ENCODE measurements at regions not wholly inside any gene's neighbourhood (a gene's known extent, or its start where the extent isn't known, plus 50 kb on each side); places are given as distances from the start of the nearest gene placed in this dataset.

- Histone ChIP-seq H3K27ac (ENCODE audit: extremely low read depth, low read depth, low read length) (no peak overlapping the region), H3K9me3 (ENCODE audit: control insufficient read depth, insufficient read depth, low read depth, low read length) (no peaks in the 10 kb centered on the region), H3K4me1 (ENCODE audit: control insufficient read depth, insufficient read depth, low read length) (peaks cover 16% of the 10 kb centered on the region), H3K36me3 (ENCODE audit: control insufficient read depth in 2 of 2, insufficient read depth in 1 of 2, low read length in 2 of 2) (no peaks in the 10 kb centered on the region), H3K4me3 (ENCODE audit: low read depth, low read length) (no peak overlapping the region)
- ChIA-PET POLR2A (no interaction called here), CTCF (interaction anchor here (1.0 kb wide), 1 partner anchor 319 kb away, joined by 4 read pairs; no protein-coding TSS in a partner anchor)
- TF ChIP-seq WT1 (tag by site-specific recombination; IDR thresholded peaks at IDR 0.05) (no peak), ZNF140 (tag by site-specific recombination; IDR thresholded peaks at IDR 0.05) (no peak), ZNF558 (tag by site-specific recombination; IDR thresholded peaks at IDR 0.05) (no peak), RBAK (tag by site-specific recombination; IDR thresholded peaks at IDR 0.05) (no peak), ZNF266 (tag by site-specific recombination; IDR thresholded peaks at IDR 0.05; ENCODE audit: low read depth) (no peak)
Observed at GRCh38 chr12:42962384-42962783, 372.8 kb upstream of the PRICKLE1 start.

GRCh38 chr12:42961395-42961794, 371.8 kb upstream of the PRICKLE1 start:
- Histone ChIP-seq H3K27ac (ENCODE audit: extremely low read depth, low read depth, low read length) (no peak overlapping the region), H3K9me3 (ENCODE audit: control insufficient read depth, insufficient read depth, low read depth, low read length) (no peaks in the 10 kb centered on the region), H3K36me3 (ENCODE audit: control insufficient read depth in 2 of 2, insufficient read depth in 1 of 2, low read length in 2 of 2) (no peaks in the 10 kb centered on the region), H3K4me1 (ENCODE audit: control insufficient read depth, insufficient read depth, low read length) (peaks cover 16% of the 10 kb centered on the region), H3K4me3 (ENCODE audit: low read depth, low read length) (no peak overlapping the region)
- ChIA-PET POLR2A (interaction anchor here (0.6 to 1.3 kb wide), 4 partner anchors 25 to 1915 kb away, joined by 3 read pairs; partner anchors contain the start of genes NELL2 and PRICKLE1), CTCF (interaction anchor here (0.6 to 1.0 kb wide), 3 partner anchors 320 to 479 kb away, joined by 3 to 4 read pairs (median 4); no protein-coding TSS in a partner anchor)
- TF ChIP-seq ZBTB48 (tag by site-specific recombination; IDR thresholded peaks at IDR 0.05) (no peak), PRDM10 (tag by site-specific recombination; IDR thresholded peaks at IDR 0.05) (no peak), ZNF658 (tag by site-specific recombination; IDR thresholded peaks at IDR 0.05) (no peak), ZNF404 (tag by site-specific recombination; IDR thresholded peaks at IDR 0.05) (no peak), ZNF423 (tag by site-specific recombination; IDR thresholded peaks at IDR 0.05) (no peak), ZNF544 (tag by site-specific recombination; IDR thresholded peaks at IDR 0.05) (no peak), KLF17 (tag by site-specific recombination; IDR thresholded peaks at IDR 0.05) (no peak), ZNF394 (tag by site-specific recombination; IDR thresholded peaks at IDR 0.05; ENCODE audit: borderline replicate concordance) (no peak), ZNF510 (tag by site-specific recombination; IDR thresholded peaks at IDR 0.05; ENCODE audit: insufficient replicate concordance) (no peak), REPIN1 (tag by site-specific recombination; IDR thresholded peaks at IDR 0.05; ENCODE audit: low read depth) (no peak), ZNF133 (tag by site-specific recombination; IDR thresholded peaks at IDR 0.05) (no peak), ZNF248 (tag by site-specific recombination; IDR thresholded peaks at IDR 0.05) (no peak), KLF7 (tag by site-specific recombination; IDR thresholded peaks at IDR 0.05; ENCODE audit: borderline replicate concordance) (no peak), ZFHX2 (tag by site-specific recombination; conservative IDR thresholded peaks at IDR 0.05) (no peak), ZNF558 (tag by site-specific recombination; IDR thresholded peaks at IDR 0.05) (no peak), ZNF426 (tag by site-specific recombination; IDR thresholded peaks at IDR 0.05) (no peak), ZBTB44 (tag by site-specific recombination; IDR thresholded peaks at IDR 0.05) (no peak), ZNF37A (tag by site-specific recombination; IDR thresholded peaks at IDR 0.05) (no peak)
